Keratinocyte (primary cell): ENCODE measurements at regions not wholly inside any gene's neighbourhood (a gene's known extent, or its start where the extent isn't known, plus 50 kb on each side); places are given as distances from the start of the nearest gene placed in this dataset.
"Not testable (repeated sequence)": the region's sequence is repeated elsewhere in the genome, so short reads cannot be mapped to it uniquely, and the experiment has no call there.

Experiments used
- DNase-seq: peaks from one replicate; pipeline ENCODE4 v3.0.0-alpha.2; 2011; ENCODE audit warnings: low read depth, missing footprints, low spot score
- FAIRE-seq: peaks from 2 replicates; lab custom pipeline; 2011; peaks lifted over from hg19 to GRCh38; lab: Jason Lieb, UNC
- H2AFZ ChIP-seq: 2 replicates; pipeline ENCODE4 v1.6.0; 2012; ENCODE audit warnings: low read length, control low read depth, inconsistent platforms; ENCODE audit not compliant: control insufficient read depth
- H3K27ac ChIP-seq: 2 replicates; pipeline ENCODE4 v1.5.1; 2011; ENCODE audit warnings: low read length; ENCODE audit not compliant: control insufficient read depth, insufficient read depth
- H3K27me3 ChIP-seq: 3 replicates; pipeline ENCODE4 v1.6.0; 2011; ENCODE audit warnings: low read length; ENCODE audit not compliant: control insufficient read depth, insufficient read depth; ENCODE audit errors: extremely low read depth
- H3K36me3 ChIP-seq, 2 experiments: 2 replicates in 1 of 2; 3 replicates in 1 of 2; pipeline ENCODE4 v1.5.1; 2011; ENCODE audit warnings: low read length in 2 of 2, mild to moderate bottlenecking in 1 of 2; ENCODE audit not compliant: control insufficient read depth in 2 of 2, insufficient read depth in 2 of 2; ENCODE audit errors: extremely low read depth in 1 of 2
- H3K4me1 ChIP-seq: 3 replicates; pipeline ENCODE4 v1.5.1; 2011; ENCODE audit warnings: low read length; ENCODE audit not compliant: control insufficient read depth, insufficient read depth; ENCODE audit errors: extremely low read depth
- H3K4me2 ChIP-seq: 3 replicates; pipeline ENCODE4 v1.6.0; 2011; ENCODE audit warnings: low read depth, low read length; ENCODE audit not compliant: control insufficient read depth, insufficient read depth; ENCODE audit errors: extremely low read depth
- H3K4me3 ChIP-seq, 3 experiments: fragments of 200-600 bp in 1 of 3; sonication (generic) in 1 of 3; 2 replicates in 2 of 3; 3 replicates in 1 of 3; pipeline ENCODE4 v1.5.1; 2011 to 2016; ENCODE audit warnings: low read length in 3 of 3, mild to moderate bottlenecking in 3 of 3, control low read depth in 2 of 3, inconsistent platforms in 1 of 3, low read depth in 1 of 3, mixed read lengths in 1 of 3, mixed run types in 1 of 3, moderate library complexity in 1 of 3; ENCODE audit not compliant: control insufficient read depth in 2 of 3, insufficient read depth in 2 of 3; ENCODE audit errors: extremely low read depth in 1 of 3
- H3K79me2 ChIP-seq: 2 replicates; pipeline ENCODE4 v1.6.0; 2012; ENCODE audit warnings: low read length; ENCODE audit not compliant: control insufficient read depth, insufficient read depth
- H3K9ac ChIP-seq: 3 replicates; pipeline ENCODE4 v1.6.0; 2011; ENCODE audit warnings: low read length; ENCODE audit not compliant: control insufficient read depth, insufficient read depth; ENCODE audit errors: extremely low read depth
- H3K9me1 ChIP-seq: 3 replicates; pipeline ENCODE4 v1.6.0; 2011; ENCODE audit warnings: low read length; ENCODE audit not compliant: control insufficient read depth, insufficient read depth; ENCODE audit errors: extremely low read depth
- H3K9me3 ChIP-seq: 2 replicates; pipeline ENCODE4 v1.5.1; 2012; ENCODE audit warnings: low read depth, low read length; ENCODE audit not compliant: control insufficient read depth
- H4K20me1 ChIP-seq: 3 replicates; pipeline ENCODE4 v1.6.0; 2011; ENCODE audit warnings: low read length; ENCODE audit not compliant: control insufficient read depth, insufficient read depth; ENCODE audit errors: extremely low read depth
- dilution Hi-C: fragments of 300-500 bp; cut with MboI; formaldehyde crosslinking; loops from one replicate; pipeline ENCODE4 v1.7.0; 2020; ENCODE audit warnings: low sequenced_read_pairs; ENCODE audit not compliant: extremely low pct_ligation_motif_present

DNA sequence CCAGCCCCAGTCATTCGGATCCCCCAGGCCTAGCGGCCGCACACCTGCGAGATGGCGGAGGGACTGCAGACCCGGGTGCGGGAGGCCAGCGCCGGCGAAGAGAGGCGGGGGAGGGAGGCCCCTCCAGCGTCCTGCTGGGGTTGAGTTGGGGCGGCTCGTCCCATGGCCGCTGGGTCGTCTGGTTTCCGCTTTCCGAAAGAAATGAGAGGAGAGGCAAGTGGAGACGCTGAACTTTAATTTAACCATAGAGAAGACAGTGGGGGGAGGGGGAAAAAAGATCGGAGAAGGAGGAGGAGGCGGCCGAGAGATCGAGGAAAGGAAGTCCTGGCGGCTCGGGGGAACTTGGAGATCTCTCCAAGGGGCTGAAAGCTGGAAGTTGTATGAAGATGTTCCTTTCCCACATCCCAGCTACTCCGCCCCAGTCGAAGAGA lies 967.7 kb upstream of the DEFB115 start:
- H3K27me3 ChIP-seq, H3K9me3 ChIP-seq, H3K9me1 ChIP-seq, FAIRE-seq, dilution Hi-C loops, H4K20me1 ChIP-seq, H3K4me3 ChIP-seq, H3K27ac ChIP-seq, H2AFZ ChIP-seq, H3K4me1 ChIP-seq, H3K9ac ChIP-seq, H3K79me2 ChIP-seq, H3K4me2 ChIP-seq, DNase-seq, H3K36me3 ChIP-seq: not testable (repeated sequence)

DNA sequence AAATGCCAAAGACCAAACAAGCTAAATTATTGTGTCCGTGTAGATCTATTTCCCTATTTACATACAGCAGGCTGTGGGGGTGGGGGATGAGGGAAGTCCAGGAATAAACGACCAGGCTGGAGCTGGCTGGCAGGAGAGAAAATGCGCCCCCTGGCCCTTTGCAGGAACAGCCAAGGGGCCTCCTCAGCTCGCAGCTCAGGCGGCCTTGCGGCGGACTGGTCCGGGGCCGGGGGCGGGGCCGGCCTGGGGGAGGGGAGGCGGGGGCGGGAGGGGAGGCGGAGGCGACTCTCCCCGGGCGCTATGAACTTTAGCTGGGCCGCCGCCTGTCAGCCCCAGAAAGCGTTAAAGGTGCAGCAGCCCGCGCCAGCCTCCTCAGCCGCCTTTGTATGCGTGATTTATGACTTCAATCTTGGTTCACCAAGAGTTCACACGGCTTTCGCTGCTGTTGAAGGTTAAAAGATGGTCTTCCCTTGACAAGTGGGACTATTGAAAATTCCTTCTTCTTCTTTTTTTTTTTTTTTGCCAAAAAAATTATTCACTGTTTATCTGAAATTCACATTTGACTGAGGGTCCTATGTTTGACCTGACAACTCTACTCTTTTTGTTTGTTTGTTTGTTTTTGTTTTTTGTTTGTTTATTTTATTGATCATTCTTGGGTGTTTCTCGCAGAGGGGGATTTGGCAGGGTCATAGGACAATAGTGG lies 967.0 kb upstream of the DEFB115 start:
- dilution Hi-C loops, H3K79me2 ChIP-seq, H3K4me2 ChIP-seq, H2AFZ ChIP-seq, H3K27ac ChIP-seq, H4K20me1 ChIP-seq, H3K9me1 ChIP-seq, DNase-seq, H3K4me1 ChIP-seq, H3K27me3 ChIP-seq, FAIRE-seq, H3K4me3 ChIP-seq, H3K9me3 ChIP-seq, H3K36me3 ChIP-seq, H3K9ac ChIP-seq: not testable (repeated sequence)

DNA sequence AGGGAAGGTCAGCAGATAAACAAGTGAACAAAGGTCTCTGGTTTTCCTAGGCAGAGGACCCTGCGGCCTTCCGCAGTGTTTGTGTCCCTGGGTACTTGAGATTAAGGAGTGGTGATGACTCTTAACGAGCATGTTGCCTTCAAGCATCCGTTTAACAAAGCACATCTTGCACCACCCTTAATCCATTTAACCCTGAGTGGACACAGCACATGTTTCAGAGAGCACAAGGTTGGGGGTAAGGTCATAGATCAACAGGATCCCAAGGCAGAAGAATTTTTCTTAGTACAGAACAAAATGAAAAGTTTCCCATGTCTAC lies 966.4 kb upstream of the DEFB115 start:
- H3K36me3 ChIP-seq, H3K4me1 ChIP-seq, H3K27ac ChIP-seq, H4K20me1 ChIP-seq, FAIRE-seq, H3K27me3 ChIP-seq, DNase-seq, H3K9me1 ChIP-seq, H3K79me2 ChIP-seq, H3K9me3 ChIP-seq, dilution Hi-C loops, H3K4me2 ChIP-seq, H3K4me3 ChIP-seq, H2AFZ ChIP-seq, H3K9ac ChIP-seq: not testable (repeated sequence)

DNA sequence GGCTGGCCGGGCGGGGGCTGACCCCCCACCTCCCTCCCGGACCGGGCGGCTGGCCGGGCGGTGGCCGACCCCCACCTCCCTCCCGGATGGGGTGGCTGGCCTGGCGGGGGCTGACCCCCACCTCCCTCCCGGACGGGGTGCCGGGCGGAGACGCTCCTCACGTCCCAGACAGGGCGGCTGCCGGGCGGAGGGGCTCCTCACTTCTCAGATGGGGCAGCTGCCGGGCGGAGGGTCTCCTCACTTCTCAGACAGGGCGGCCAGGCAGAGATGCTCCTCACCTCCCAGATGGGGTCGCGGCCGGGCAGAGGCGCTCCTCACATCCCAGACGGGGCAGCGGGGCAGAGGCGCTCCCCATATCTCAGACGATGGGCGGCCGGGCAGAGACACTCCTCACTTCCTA lies 965.8 kb upstream of the DEFB115 start:
- H3K27me3 ChIP-seq, H3K9ac ChIP-seq, H3K4me3 ChIP-seq, H3K79me2 ChIP-seq, dilution Hi-C loops, H3K4me2 ChIP-seq, H2AFZ ChIP-seq, H3K27ac ChIP-seq, H3K4me1 ChIP-seq, H4K20me1 ChIP-seq, FAIRE-seq, DNase-seq, H3K9me1 ChIP-seq, H3K9me3 ChIP-seq, H3K36me3 ChIP-seq: not testable (repeated sequence)

GRCh38 chr20:30295396-30295795 lies 962.1 kb upstream of the DEFB115 start:
- H3K27me3 ChIP-seq, H3K4me2 ChIP-seq, H3K79me2 ChIP-seq, H3K9me1 ChIP-seq, H3K27ac ChIP-seq, H3K36me3 ChIP-seq, H3K4me3 ChIP-seq, H2AFZ ChIP-seq, DNase-seq, H3K4me1 ChIP-seq, FAIRE-seq, H4K20me1 ChIP-seq, H3K9ac ChIP-seq, H3K9me3 ChIP-seq, dilution Hi-C loops: not testable (repeated sequence)
